Activated CD4-positive, alpha-beta memory T cell treated with anti-CD3 and anti-CD28 coated beads for 36 hours (primary cell): ENCODE measurements at regions not wholly inside any gene's neighbourhood (a gene's known extent, or its start where the extent isn't known, plus 50 kb on each side); places are given as distances from the start of the nearest gene placed in this dataset.

Experiments used
- CTCF ChIA-PET: fragments of 350-600 bp; sonication (Branson Sonifier 250); formaldehyde crosslinking; loops from one replicate; lab custom pipeline; 2021; ENCODE audit warnings: antibody characterized with exemption, inconsistent platforms; lab: Charles Lee
- POLR2A ChIA-PET: fragments of 350-600 bp; sonication (Branson Sonifier 250); formaldehyde crosslinking; loops from one replicate; lab custom pipeline; 2021; ENCODE audit warnings: antibody characterized with exemption; lab: Charles Lee
- DNase-seq: peaks from one replicate; pipeline ENCODE4 v3.0.0-alpha.2; 2020
- H3K27ac Mint-ChIP-seq: one replicate; pipeline ENCODE4 v1.8.0; 2021; ENCODE audit warnings: mixed read lengths
- H3K27me3 Mint-ChIP-seq: one replicate; pipeline ENCODE4 v1.8.0; 2021; ENCODE audit warnings: mixed read lengths
- H3K36me3 Mint-ChIP-seq: one replicate; pipeline ENCODE4 v1.8.0; 2021; ENCODE audit warnings: mixed read lengths
- H3K4me1 Mint-ChIP-seq: one replicate; pipeline ENCODE4 v1.8.0; 2021; ENCODE audit warnings: low read depth, mixed read lengths
- H3K4me3 Mint-ChIP-seq: one replicate; pipeline ENCODE4 v1.8.0; 2021; ENCODE audit warnings: mild to moderate bottlenecking, mixed read lengths
- H3K9me3 Mint-ChIP-seq: one replicate; pipeline ENCODE4 v1.8.0; 2021; ENCODE audit warnings: mixed read lengths
- intact Hi-C: fragments of 100-400 bp; cut with micrococcal nuclease; formaldehyde crosslinking; loops from one replicate; pipeline ENCODE4 v1.15.1; 2023

DNA sequence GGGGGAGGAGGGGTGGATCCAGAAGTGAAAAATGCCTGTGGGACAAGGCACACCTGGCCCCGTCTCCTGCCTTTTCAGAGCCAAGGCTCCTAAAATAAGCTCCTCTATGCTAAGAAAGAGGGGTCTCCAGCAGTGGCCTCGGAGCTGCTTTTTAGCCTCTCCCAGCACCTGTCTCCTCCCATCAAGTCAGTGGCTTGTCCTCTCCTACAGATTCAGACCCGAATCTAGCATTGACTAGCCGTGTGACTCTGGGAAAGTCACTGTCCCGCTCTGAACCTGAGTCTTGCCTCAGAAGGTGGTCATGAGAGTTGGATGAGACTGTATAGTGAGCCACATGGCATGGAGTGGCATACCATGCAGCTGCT, 90.8 kb upstream of the THY1 start:
- H3K4me1 Mint-ChIP-seq = peaks cover 14% of the 10 kb centered on the region
- H3K27ac Mint-ChIP-seq = no peak overlapping the region
- intact Hi-C loops = no loop called here
- CTCF ChIA-PET = no interaction called here
- peaks cover 15% of the 10 kb centered on the region for H3K27me3 Mint-ChIP-seq
- POLR2A ChIA-PET = no interaction called here
- DNase-seq = no peak
- no peaks in the 10 kb centered on the region for H3K9me3 Mint-ChIP-seq
- no peaks in the 10 kb centered on the region for H3K36me3 Mint-ChIP-seq
- H3K4me3 Mint-ChIP-seq = no peak overlapping the region

DNA sequence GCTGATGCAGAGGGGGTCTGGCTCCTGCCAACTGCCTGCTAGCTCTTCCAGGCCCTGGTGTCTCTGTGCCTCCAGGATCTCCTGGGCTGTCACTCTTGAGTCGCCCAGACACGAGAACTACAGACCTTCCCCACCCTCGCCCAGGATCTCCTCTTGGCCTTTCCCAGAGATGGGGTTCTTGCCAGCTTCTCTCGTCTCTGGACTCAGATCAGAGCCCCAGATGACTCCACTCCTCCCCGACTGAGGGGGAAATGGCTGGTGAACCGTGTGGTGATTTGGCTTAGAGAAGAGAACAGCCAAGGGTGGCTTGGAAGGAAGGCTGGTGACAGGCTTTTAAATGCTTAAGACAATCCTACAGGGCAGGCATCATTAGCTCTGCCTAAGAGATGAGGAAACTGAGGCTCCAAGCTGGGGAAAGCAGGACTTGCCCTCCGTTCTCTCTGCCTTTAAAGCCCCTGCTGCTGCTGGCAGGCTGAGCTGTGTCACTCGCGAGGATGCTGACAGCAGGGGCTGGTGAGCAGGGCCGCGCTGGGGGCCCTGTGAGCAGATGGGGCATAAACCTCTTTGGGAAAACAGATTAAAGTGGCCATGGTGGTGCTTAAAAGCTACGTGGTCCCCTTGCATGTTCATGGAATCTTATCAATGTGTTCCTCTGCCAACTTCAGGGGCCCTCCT, 90.3 kb upstream of the THY1 start:
- Mint-ChIP-seq H3K4me3 (no peak overlapping the region), H3K4me1 (peaks cover 14% of the 10 kb centered on the region), H3K27ac (no peak overlapping the region), H3K27me3 (peaks cover 14% of the 10 kb centered on the region), H3K9me3 (no peaks in the 10 kb centered on the region), H3K36me3 (no peaks in the 10 kb centered on the region)
- ChIA-PET CTCF (interaction anchor here (1.0 kb wide), 1 partner anchor 39 kb away, joined by 3 read pairs; no protein-coding TSS in a partner anchor), POLR2A (no interaction called here)
- intact Hi-C loops = no loop called here
- no peak for DNase-seq

DNA sequence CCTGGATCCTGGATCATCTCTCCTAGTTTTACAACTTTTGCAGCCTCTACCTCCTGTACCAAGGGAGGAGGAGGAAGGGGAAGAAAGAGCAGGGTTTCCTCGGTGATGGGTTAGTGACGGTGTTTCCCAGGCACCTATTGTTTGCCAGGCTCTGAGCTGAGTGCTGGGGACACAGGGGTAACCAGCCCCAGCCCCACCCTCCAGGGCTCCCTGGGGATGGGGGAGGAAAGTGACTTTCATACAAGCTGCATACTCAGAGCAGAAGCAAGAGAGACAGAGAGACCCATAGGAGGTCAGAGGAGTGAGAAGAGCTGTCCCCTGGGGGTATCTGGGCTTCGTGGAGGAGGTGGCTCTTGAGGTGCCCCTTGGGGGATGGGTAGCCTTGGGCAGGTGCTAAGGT, 89.4 kb upstream of the THY1 start:
- ChIA-PET POLR2A (no interaction called here), CTCF (interaction anchor here (1.0 kb wide), 1 partner anchor 38 kb away, joined by 3 read pairs; no protein-coding TSS in a partner anchor)
- Mint-ChIP-seq H3K27ac (no peak overlapping the region), H3K4me1 (peaks cover 14% of the 10 kb centered on the region), H3K9me3 (no peaks in the 10 kb centered on the region), H3K27me3 (peaks cover 11% of the 10 kb centered on the region), H3K36me3 (no peaks in the 10 kb centered on the region), H3K4me3 (no peak overlapping the region)
- no peak for DNase-seq
- intact Hi-C loops = no loop called here

DNA sequence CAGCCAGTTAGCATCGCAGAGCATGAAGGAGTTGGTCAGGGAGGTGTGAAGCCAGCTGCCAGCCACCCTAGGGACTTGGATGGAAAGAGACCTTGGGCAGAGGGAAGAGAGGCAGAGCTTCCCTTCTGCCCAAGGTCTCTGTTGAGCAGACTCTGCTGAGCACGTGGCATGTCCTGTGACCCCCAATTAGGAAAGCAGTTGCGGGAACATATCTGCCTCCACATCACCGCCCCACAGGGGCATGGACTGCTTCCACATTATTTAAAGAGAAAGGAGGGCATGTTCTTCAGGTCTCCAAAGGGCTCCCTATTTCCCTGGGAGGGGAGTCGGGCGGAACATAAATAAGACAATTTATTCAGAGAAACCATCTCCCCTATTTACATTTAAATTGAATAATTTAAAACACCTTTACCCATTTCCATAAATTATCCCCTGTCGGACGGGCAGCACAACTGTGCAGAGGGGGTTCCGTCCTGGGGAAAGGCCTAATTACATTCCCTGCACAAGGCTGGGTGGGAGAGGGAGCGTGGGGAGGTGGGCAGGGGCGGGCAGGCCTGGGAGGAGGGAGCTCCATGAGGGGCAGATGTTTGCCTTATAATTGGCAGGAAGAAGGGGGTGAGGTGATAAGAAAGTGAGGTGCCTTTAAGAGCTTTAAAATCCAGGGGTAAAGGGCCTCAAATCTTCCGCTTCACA, 88.8 kb upstream of the THY1 start:
- H3K27me3 Mint-ChIP-seq = peaks cover 11% of the 10 kb centered on the region
- H3K4me3 Mint-ChIP-seq = no peak overlapping the region
- H3K36me3 Mint-ChIP-seq = no peaks in the 10 kb centered on the region
- H3K27ac Mint-ChIP-seq = no peak overlapping the region
- intact Hi-C loops = no loop called here
- no peaks in the 10 kb centered on the region for H3K9me3 Mint-ChIP-seq
- H3K4me1 Mint-ChIP-seq = peaks cover 14% of the 10 kb centered on the region
- CTCF ChIA-PET = no interaction called here
- no peak for DNase-seq
- POLR2A ChIA-PET = no interaction called here

DNA sequence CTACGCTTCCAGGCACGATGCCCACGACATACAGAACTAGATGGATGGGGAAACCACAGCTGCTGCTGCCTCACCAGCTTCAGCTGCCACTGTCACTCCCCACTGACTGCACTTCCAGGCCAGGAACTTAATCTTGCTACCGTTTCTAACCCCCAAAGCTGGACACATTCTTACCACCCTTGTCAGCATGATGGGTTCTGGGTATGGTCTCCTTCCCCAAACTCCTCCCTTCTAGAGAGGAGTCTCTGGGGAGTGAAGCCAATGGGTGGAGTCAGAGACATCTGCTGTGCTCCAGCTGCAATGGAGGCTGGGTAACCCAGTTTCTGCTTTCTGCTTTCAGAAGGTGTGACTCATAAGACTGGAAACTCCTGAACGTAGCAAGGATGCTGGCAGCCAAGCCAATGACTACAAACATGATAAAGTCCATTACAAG, 87.0 kb upstream of the THY1 start:
- DNase-seq = peak; percentile 61
- Mint-ChIP-seq H3K4me1 (peaks cover 14% of the 10 kb centered on the region), H3K9me3 (no peaks in the 10 kb centered on the region), H3K36me3 (no peaks in the 10 kb centered on the region), H3K27me3 (peaks cover 12% of the 10 kb centered on the region), H3K4me3 (no peak overlapping the region), H3K27ac (no peak overlapping the region)
- intact Hi-C loops = no loop called here
- CTCF ChIA-PET = interaction anchor here (0.6 to 1.6 kb wide), 6 partner anchors 17 to 154 kb away, joined by 3 to 5 read pairs (median 4); no protein-coding TSS in a partner anchor
- POLR2A ChIA-PET = no interaction called here

DNA sequence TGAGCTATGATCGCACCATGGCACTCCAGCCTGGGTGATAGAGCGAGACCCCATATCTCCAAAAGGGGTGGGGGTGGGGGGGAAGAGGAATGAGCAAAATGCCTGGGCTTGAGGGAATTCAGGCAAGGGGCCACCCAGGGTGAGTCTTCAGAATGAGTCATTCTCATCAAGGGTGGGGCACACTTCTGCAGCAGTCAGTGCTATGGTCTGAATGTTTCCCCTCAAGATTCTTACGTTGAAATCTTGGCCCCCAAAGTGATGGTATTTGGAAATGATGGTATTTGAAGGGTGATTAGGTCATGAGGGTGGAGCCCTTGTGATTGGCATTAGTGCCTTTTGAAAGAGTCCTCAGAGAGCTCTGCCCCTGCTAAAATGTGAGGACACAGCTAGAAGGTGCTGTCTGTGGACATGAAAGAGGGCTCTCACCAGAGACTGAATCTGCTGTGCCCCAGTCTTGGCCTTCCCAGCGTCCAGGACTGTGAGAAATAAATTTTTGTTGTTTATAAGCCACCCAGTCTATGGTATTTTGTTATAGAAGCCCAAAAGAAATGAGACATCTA, 86.4 kb upstream of the THY1 start:
- POLR2A ChIA-PET = no interaction called here
- Mint-ChIP-seq H3K4me3 (no peak overlapping the region), H3K27ac (no peak overlapping the region), H3K36me3 (no peaks in the 10 kb centered on the region), H3K9me3 (no peaks in the 10 kb centered on the region), H3K4me1 (peaks cover 14% of the 10 kb centered on the region), H3K27me3 (peaks cover 12% of the 10 kb centered on the region)
- intact Hi-C loops = no loop called here
- DNase-seq = no peak
- CTCF ChIA-PET = interaction anchor here (0.8 to 1.6 kb wide), 5 partner anchors 23 to 153 kb away, joined by 3 to 5 read pairs (median 4); no protein-coding TSS in a partner anchor

DNA sequence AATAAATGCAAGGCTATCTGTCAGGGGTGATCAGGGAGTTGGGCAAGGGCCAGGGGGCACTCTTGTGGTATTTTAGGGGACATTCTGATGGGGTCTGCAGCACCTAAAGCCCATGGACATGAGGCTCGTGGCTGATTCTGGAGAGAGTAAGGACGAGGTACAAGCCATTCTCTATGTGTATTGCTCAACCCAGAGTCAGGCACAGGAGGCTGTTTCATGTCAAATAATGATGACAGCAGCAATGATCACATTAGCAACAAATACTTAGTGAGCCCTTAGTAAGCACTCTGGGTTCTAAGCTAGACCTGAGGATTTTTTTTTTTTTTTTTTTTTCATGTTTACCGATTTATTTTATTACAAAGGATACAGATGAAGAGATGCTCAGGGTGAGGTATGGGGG, 83.5 kb upstream of the THY1 start:
- no peak for DNase-seq
- peaks cover 14% of the 10 kb centered on the region for H3K4me1 Mint-ChIP-seq
- ChIA-PET POLR2A (interaction anchor here (0.6 kb wide), 1 partner anchor 739 kb away, joined by 3 read pairs; no protein-coding TSS in a partner anchor), CTCF (interaction anchor here (1.0 to 1.1 kb wide), 2 partner anchors 31 to 574 kb away, joined by 3 read pairs; no protein-coding TSS in a partner anchor)
- H3K9me3 Mint-ChIP-seq = no peaks in the 10 kb centered on the region
- H3K27me3 Mint-ChIP-seq = peaks cover 6% of the 10 kb centered on the region
- no peak overlapping the region for H3K27ac Mint-ChIP-seq
- H3K4me3 Mint-ChIP-seq = no peak overlapping the region
- no peaks in the 10 kb centered on the region for H3K36me3 Mint-ChIP-seq
- intact Hi-C loops = no loop called here

DNA sequence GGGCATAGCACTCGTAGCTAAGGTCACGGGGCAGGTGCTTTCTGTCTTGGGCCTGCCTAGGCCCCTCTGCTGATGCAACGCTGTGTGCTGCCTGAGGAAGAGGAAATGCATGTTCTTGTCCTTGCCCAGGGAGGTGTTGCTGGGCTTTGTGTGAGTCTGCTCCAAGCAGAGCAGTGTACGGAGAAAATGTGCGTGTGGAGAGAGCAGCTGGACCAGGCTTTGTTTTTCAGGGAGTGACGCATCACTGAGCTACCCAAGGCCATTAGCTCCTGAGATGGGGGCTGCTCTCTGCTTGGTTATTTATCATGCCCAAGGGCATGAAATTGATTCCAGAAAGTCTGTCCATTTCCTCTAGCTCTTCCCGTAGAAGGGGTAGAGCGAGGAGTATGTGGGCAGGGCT, 82.9 kb upstream of the THY1 start:
- Mint-ChIP-seq H3K27ac (no peak overlapping the region), H3K27me3 (peaks cover 6% of the 10 kb centered on the region), H3K4me1 (peaks cover 14% of the 10 kb centered on the region), H3K36me3 (no peaks in the 10 kb centered on the region), H3K9me3 (no peaks in the 10 kb centered on the region), H3K4me3 (no peak overlapping the region)
- DNase-seq = no peak
- ChIA-PET POLR2A (interaction anchor here (0.6 kb wide), 1 partner anchor 738 kb away, joined by 3 read pairs; no protein-coding TSS in a partner anchor), CTCF (interaction anchor here (1.0 to 1.1 kb wide), 2 partner anchors 31 to 574 kb away, joined by 3 read pairs; no protein-coding TSS in a partner anchor)
- intact Hi-C loops = no loop called here

DNA sequence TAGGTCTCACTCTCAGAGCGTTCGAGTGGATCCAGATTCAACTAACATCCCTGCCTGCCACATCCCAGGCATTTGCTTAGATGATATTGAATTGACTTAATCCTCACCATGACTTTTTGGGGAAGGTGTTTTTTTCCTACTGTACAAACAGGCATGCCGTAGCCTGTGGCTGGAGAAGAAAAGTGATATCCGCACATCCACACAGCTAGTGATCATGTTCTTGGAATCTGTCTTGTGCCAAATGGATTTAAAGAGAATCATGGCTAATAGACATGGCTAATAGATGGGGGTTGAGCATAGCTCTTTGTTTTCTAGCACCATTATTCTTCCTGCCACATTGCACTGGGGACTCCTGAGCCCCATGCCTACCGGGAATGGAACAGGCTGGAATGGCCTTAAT, 82.1 kb upstream of the THY1 start:
- ChIA-PET POLR2A (no interaction called here), CTCF (no interaction called here)
- no peak overlapping the region for H3K4me3 Mint-ChIP-seq
- no peaks in the 10 kb centered on the region for H3K36me3 Mint-ChIP-seq
- peaks cover 9% of the 10 kb centered on the region for H3K27me3 Mint-ChIP-seq
- H3K4me1 Mint-ChIP-seq = peaks cover 8% of the 10 kb centered on the region
- H3K27ac Mint-ChIP-seq = no peak overlapping the region
- DNase-seq = no peak
- no peaks in the 10 kb centered on the region for H3K9me3 Mint-ChIP-seq
- intact Hi-C loops = no loop called here

DNA sequence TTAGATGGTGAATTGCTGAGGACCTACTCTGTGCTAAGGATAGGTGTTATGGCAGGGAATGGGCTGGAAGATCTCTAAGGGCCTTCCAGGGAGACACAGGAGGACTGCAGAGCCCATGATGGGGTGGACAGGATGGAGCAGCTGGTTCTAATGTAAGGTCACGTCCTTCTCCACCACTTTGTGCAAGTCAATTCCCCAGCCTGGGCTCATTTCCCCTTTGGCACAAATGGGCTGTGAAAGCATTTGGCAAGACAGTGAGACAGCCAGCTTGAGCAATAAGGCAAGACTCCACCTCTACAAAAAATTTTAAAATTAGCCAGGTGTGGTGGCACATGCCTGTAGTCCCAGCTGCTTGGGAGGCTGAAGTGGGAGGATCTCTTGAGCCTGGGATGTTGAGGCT, 81.4 kb upstream of the THY1 start:
- Mint-ChIP-seq H3K27me3 (peaks cover 9% of the 10 kb centered on the region), H3K36me3 (no peaks in the 10 kb centered on the region), H3K9me3 (no peaks in the 10 kb centered on the region), H3K4me3 (no peak overlapping the region), H3K4me1 (peaks cover 1% of the 10 kb centered on the region), H3K27ac (no peak overlapping the region)
- POLR2A ChIA-PET = no interaction called here
- no peak for DNase-seq
- CTCF ChIA-PET = no interaction called here
- intact Hi-C loops = no loop called here

DNA sequence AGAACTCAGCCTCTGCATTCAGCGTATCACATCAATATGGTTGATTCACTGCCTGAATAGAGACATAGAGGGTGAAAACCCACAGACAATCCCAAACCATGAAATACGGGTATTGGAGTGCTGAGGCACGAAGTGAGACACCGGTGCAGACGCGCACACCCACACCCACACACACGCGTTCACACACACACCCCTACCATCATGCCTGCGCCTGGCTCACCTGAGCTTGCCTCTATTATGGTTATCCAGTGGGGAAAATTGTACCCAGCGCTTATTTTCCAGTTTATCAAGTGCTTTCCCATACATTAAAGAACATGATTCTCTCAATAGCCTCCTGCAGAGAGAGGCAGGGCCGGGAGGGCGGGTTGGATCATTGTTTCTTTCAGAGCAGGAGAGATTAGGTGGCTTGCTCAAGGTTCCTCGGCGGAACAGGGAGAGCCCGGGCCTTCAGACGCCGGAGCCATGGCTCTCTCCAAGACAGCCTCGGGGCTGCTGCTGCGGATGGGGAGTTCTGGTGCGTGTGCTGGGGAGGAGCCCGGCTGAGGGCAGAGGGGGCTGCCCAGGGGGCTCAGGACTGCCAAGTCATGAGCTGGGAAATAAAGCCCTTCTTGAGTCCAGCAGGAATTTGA, 78.9 kb upstream of the THY1 start:
- no peaks in the 10 kb centered on the region for H3K9me3 Mint-ChIP-seq
- no peaks in the 10 kb centered on the region for H3K4me1 Mint-ChIP-seq
- no peak for DNase-seq
- no peak overlapping the region for H3K4me3 Mint-ChIP-seq
- ChIA-PET POLR2A (no interaction called here), CTCF (interaction anchor here (1.8 kb wide), 1 partner anchor 32 kb away, joined by 4 read pairs; no protein-coding TSS in a partner anchor)
- peaks cover 9% of the 10 kb centered on the region for H3K27me3 Mint-ChIP-seq
- H3K27ac Mint-ChIP-seq = no peak overlapping the region
- H3K36me3 Mint-ChIP-seq = no peaks in the 10 kb centered on the region
- intact Hi-C loops = no loop called here

DNA sequence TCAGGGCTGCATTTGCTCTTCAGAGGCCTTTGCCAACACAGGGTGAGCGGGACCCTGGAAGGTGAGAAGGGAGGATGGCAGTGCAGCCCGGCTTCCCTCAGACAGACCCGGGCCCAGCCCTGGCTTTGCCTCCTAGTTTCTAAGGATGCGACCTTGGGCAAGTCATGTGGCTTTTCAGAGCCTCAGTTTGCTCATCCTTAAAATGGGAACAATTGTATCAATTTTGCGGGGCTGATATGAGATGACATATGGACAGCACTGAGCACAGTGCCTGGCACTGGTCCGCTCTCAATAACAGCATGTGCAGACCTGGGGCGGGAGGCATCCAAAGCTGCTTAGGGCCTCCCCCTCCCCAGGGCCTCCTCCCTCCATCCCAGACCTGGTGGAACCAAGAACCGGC, 74.7 kb upstream of the THY1 start:
- Mint-ChIP-seq H3K27me3 (peaks cover 4% of the 10 kb centered on the region), H3K4me1 (no peaks in the 10 kb centered on the region), H3K36me3 (no peaks in the 10 kb centered on the region), H3K4me3 (no peak overlapping the region), H3K27ac (no peak overlapping the region), H3K9me3 (no peaks in the 10 kb centered on the region)
- intact Hi-C loops = no loop called here
- CTCF ChIA-PET = interaction anchor here (0.7 kb wide), 1 partner anchor 17 kb away, joined by 3 read pairs; no protein-coding TSS in a partner anchor
- no peak for DNase-seq
- POLR2A ChIA-PET = no interaction called here
